Heart right ventricle (tissue), 16 donors: ENCODE measurements at regions not wholly inside any gene's neighbourhood (a gene's known extent, or its start where the extent isn't known, plus 50 kb on each side); places are given as distances from the start of the nearest gene placed in this dataset.

Experiments
- ATAC-seq, 8 donors: fragments of 200-7000 bp; cut with Tn5 transposase; one replicate each; pipeline ENCODE4 v1.9.1; 2020; ENCODE audit warnings: mild to moderate bottlenecking in 8 of 8, moderate library complexity in 8 of 8, moderate number of reproducible peaks in 1 of 8
- DNase-seq, 2 donors: peaks; one replicate each; pipeline ENCODE4 v3.0.0-alpha.2; 2020
- H3K27ac ChIP-seq, 10 donors: fragments of 200-600 bp; sonication (generic) in 2 of 10; one replicate each; pipeline versions ENCODE4 v1.5.0 to v1.8.0; 2020 to 2022; ENCODE audit warnings: mild to moderate bottlenecking in 3 of 10
- H3K27me3 ChIP-seq, 7 donors: fragments of 200-600 bp; one replicate each; pipeline ENCODE4 v1.8.0; 2021 to 2022; ENCODE audit warnings: mild to moderate bottlenecking in 2 of 7
- H3K36me3 ChIP-seq, 9 donors: fragments of 200-600 bp; sonication (generic) in 1 of 9; one replicate each; pipeline versions ENCODE4 v1.5.0 to v1.8.0; 2020 to 2022; ENCODE audit warnings: mild to moderate bottlenecking in 2 of 9
- H3K4me1 ChIP-seq, 9 donors: fragments of 200-600 bp; sonication (generic) in 1 of 9; one replicate each; pipeline versions ENCODE4 v1.5.0 to v1.8.0; 2020 to 2022; ENCODE audit warnings: mild to moderate bottlenecking in 4 of 9
- H3K4me3 ChIP-seq, 10 donors: fragments of 200-600 bp; sonication (generic) in 2 of 10; one replicate each; pipeline versions ENCODE4 v1.5.0 to v1.8.0; 2020 to 2022; ENCODE audit warnings: mild to moderate bottlenecking in 7 of 10, moderate library complexity in 2 of 10
- H3K9me3 ChIP-seq, 11 donors: fragments of 200-600 bp in 10 of 11; sonication (generic) in 2 of 11; one replicate each; pipeline versions ENCODE4 v1.5.0 to v1.8.0; 2013 to 2022; ENCODE audit warnings: mild to moderate bottlenecking in 2 of 11, control low read depth in 1 of 11, moderate library complexity in 1 of 11
- WGBS, 2 donors: extraction: QIAGEN DNeasy Blood & Tissue Kit; methylation state at CpG; one replicate each; pipeline ENCODE4 v1.1.7; 2013; ENCODE audit warnings: inconsistent platforms in 1 of 2; 5-methylcytosine and 5-hydroxymethylcytosine counted together
- intact Hi-C, 10 donors: fragments of 100-400 bp; cut with DNase I; formaldehyde crosslinking; loops; one replicate each; pipeline versions ENCODE4 v1.11.1 to v1.14.2; 2022
- TF ChIP-seq, protein P1 (sequence below), 9 donors: fragments of 200-600 bp; sonication (generic) in 2 of 9; IDR thresholded peaks; one replicate each; pipeline versions ENCODE4 v1.5.0 to v1.8.0; 2021 to 2022; ENCODE audit warnings: antibody characterized with exemption in 9 of 9, mild to moderate bottlenecking in 5 of 9, moderate library complexity in 1 of 9
- donor health status: Arrhythmogenic right ventricular cardiomyopathy.
- donor health status: ischemic (EF 13 %, LVEDD 7.1; RV severe dilation, severe dysfunction).
- donor health status: healthy with polysubstance abuse.
- donor health status: DM: no; HTN: yes; CAD: no.
- donor health status: DM: no; HTN: no; CAD: no.
- donor health status: ischemic (EF 25% LVEDD 6.9; RV normal size, moderate dysfunction).
- donor health status: ischemic (EF 25% LVEDD 5.7; RV mildly dilated, moderate dysfunction).
- donor health status: healthy.
- donor health status: DM: yes; HTN: yes; CAD: no.
- donor health status: Ischemic cardiomyopathy.
- donor health status: ischemic (EF 35%, LVEDD 5.7; RV mildly dilated, moderate dysfunction).
- donor health status: nonischemic (EF 11% LVEDD 7.7; RV severe dilation, severe dysfunction).
- donor health status: DM: yes; HTN: yes; CAD: no.
- donor health status: PGD.
- donor health status: ischemic (EF 29% LVEDD 5.4; RV normal size, mild dysfunction).
- donor health status: nonischemic (EF 23%, LVEDD 6.1; RV moderate dilation, normal function).

DNA sequence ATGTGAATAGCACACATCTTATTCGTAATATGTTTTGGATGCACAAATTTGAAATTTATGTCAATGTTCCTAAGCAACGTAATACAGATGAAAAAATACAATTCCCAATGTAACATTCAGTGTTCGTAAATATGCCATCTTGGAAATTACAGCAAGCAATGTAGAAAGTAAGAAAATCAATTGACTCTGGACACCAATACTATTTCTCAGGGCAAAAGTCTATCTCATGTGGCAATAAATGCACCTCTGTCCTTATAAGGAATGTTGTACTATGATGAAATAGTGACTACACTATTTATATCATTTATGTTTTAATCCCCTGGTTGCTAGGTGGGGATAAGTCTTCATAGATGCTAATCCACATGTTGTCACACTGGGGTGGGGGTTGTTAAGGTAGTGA, 251.2 kb downstream of the GXYLT1 start:
- Histone ChIP-seq H3K36me3 (no peaks in the 10 kb centered on the region), H3K4me3 (no peak overlapping the region), H3K27me3 (no peaks in the 10 kb centered on the region), H3K27ac (no peak overlapping the region), H3K9me3 (peaks cover 0 to 30% (median 0%) of the 10 kb centered on the region in 11 donors), H3K4me1 (no peaks in the 10 kb centered on the region)
- intact Hi-C loops = no loop called here
- DNase-seq (no peak), ATAC-seq (no peak)
- 96 to 97% methylated on average over 3 of the region's 3 CpGs for whole genome bisulfite sequencing, 2 donors
- TF ChIP-seq, protein P1, sequence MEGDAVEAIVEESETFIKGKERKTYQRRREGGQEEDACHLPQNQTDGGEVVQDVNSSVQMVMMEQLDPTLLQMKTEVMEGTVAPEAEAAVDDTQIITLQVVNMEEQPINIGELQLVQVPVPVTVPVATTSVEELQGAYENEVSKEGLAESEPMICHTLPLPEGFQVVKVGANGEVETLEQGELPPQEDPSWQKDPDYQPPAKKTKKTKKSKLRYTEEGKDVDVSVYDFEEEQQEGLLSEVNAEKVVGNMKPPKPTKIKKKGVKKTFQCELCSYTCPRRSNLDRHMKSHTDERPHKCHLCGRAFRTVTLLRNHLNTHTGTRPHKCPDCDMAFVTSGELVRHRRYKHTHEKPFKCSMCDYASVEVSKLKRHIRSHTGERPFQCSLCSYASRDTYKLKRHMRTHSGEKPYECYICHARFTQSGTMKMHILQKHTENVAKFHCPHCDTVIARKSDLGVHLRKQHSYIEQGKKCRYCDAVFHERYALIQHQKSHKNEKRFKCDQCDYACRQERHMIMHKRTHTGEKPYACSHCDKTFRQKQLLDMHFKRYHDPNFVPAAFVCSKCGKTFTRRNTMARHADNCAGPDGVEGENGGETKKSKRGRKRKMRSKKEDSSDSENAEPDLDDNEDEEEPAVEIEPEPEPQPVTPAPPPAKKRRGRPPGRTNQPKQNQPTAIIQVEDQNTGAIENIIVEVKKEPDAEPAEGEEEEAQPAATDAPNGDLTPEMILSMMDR (IDR thresholded peaks at IDR 0.05) = no peak

DNA sequence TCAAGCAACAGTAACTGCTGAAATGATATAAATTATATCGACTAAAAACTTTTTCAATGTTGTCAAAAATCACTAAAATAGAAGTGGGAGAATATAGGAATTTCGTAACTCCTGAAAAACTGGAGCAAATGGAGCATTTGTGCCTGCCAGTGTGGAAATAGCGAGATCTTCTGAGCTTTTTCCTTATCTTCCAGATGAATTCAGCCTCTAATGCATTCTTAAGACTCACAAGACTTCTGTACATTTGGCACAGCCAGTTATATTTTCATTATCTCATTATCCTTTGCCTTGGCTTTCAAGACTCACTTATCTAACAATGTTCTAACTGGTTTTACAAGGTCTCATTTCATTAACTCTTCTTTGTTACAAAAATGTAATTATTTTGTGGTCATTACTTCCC, 252.4 kb downstream of the GXYLT1 start:
- ATAC-seq (no peak), DNase-seq (no peak)
- intact Hi-C loops = no loop called here
- Histone ChIP-seq H3K4me1 (no peaks in the 10 kb centered on the region), H3K9me3 (peaks cover 0 to 18% (median 0%) of the 10 kb centered on the region in 11 donors), H3K27ac (no peak overlapping the region), H3K36me3 (no peaks in the 10 kb centered on the region), H3K4me3 (no peak overlapping the region), H3K27me3 (no peaks in the 10 kb centered on the region)
- TF ChIP-seq, protein P1 (IDR thresholded peaks at IDR 0.05) = no peak
- WGBS, 2 donors = 72 to 80% methylated on average over 3 of the region's 3 CpGs

DNA sequence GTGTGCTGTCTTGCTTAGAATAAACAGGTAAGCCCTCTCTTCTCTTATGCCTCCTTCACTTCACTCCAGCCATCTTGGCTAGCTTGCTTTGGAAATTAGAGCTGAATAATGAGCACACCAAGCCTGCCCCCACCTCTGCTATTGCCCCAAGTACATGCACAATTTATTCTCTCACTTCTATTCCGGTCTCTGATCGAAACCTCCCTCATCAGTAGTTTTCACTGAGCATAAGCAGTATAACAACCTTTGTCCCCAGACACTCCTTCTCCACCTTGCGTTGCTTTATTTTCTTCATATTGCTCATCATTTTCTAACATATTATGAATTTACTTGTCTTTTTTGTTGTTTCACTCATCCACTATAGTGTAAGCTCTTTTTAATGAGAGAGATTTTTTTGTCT, 253.4 kb downstream of the GXYLT1 start:
- TF ChIP-seq, protein P1 (IDR thresholded peaks at IDR 0.05) = no peak
- Histone ChIP-seq H3K27ac (no peak overlapping the region), H3K27me3 (no peaks in the 10 kb centered on the region), H3K4me1 (no peaks in the 10 kb centered on the region), H3K36me3 (no peaks in the 10 kb centered on the region), H3K4me3 (no peak overlapping the region), H3K9me3 (peaks cover 0 to 10% (median 0%) of the 10 kb centered on the region in 11 donors)
- ATAC-seq (no peak), DNase-seq (no peak)
- intact Hi-C loops = no loop called here
- 97 to 99% methylated on average over 3 of the region's 3 CpGs for WGBS, 2 donors

DNA sequence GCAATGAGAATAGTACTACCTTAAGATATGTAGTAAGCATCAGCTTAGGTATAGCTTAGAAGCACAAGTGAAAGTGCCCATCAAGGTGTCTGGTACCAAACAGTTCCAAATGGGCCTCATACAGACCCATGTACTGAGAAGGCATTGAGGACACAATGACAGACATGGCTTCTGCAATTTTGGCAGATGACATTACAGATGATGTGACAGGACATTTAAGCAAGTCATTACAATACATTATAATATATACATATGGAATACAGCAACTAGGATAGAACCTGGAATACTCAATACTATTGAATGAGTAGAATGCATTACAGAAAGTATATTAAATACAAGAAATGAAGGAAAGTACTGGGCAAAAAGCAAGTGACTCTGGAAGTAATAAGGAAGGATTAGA, 256.4 kb downstream of the GXYLT1 start:
- Histone ChIP-seq H3K4me1 (no peaks in the 10 kb centered on the region), H3K27ac (no peak overlapping the region), H3K27me3 (no peaks in the 10 kb centered on the region), H3K4me3 (no peak overlapping the region), H3K9me3 (no peaks in the 10 kb centered on the region), H3K36me3 (no peaks in the 10 kb centered on the region)
- ATAC-seq (no peak), DNase-seq (no peak)
- TF ChIP-seq, protein P1 (IDR thresholded peaks at IDR 0.05) = no peak
- intact Hi-C loops = no loop called here
